ENCODE measurements at regions not wholly inside any gene's neighbourhood (a gene's known extent, or its start where the extent isn't known, plus 50 kb on each side); places are given as distances from the start of the nearest gene placed in this dataset.

DNA sequence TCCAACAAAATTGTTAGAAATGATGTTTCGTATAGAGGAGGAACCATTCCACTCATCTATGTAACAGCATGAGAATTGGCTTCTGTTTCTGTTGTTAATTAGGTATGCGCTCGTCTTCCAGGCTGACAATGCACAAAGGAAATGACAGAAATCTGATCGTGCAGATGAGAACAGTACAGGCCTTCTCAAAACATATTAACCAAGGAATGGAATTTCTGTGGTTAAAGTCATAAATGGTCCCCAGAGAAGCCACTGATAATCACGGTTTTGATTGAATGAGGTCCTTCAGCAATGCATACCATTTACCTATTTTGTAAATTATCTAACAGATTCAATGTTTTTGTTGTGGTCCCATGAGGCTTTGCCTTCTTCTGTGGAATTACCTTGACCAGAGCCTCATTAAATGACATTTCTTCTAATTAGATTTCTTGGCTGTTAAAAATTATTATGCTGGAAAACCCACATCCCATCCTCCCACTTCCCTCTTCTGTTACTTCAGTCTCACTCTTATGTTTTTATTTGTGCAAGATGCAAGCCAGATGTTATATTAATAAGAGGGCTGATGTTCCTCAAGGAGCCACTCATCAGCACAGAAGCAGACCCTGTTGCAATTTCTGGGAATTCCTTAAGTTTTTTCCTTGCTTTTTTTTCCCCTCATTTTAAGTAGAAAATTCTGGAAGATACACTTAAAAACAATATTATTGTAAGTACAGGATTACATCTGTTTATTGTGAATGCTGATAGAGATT, 395.8 kb downstream of the PID1 start:
- TF ChIP-seq POLR2A (IDR thresholded peaks at IDR 0.05) (no peak), POLR2AphosphoS5 (IDR thresholded peaks at IDR 0.05; ENCODE audit: insufficient read depth in 1 of 2, low read depth in 1 of 2) (no peak)
- TF ChIP-seq, protein P1, sequence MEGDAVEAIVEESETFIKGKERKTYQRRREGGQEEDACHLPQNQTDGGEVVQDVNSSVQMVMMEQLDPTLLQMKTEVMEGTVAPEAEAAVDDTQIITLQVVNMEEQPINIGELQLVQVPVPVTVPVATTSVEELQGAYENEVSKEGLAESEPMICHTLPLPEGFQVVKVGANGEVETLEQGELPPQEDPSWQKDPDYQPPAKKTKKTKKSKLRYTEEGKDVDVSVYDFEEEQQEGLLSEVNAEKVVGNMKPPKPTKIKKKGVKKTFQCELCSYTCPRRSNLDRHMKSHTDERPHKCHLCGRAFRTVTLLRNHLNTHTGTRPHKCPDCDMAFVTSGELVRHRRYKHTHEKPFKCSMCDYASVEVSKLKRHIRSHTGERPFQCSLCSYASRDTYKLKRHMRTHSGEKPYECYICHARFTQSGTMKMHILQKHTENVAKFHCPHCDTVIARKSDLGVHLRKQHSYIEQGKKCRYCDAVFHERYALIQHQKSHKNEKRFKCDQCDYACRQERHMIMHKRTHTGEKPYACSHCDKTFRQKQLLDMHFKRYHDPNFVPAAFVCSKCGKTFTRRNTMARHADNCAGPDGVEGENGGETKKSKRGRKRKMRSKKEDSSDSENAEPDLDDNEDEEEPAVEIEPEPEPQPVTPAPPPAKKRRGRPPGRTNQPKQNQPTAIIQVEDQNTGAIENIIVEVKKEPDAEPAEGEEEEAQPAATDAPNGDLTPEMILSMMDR (IDR thresholded peaks at IDR 0.05) = no peak

All from vagina (tissue), 2 donors.